GM12878 (cell line): ENCODE measurements at regions not wholly inside any gene's neighbourhood (a gene's known extent, or its start where the extent isn't known, plus 50 kb on each side); places are given as distances from the start of the nearest gene placed in this dataset.

Experiments
- ATAC-seq: fragments of 200-7000 bp; cut with Tn5 transposase; 3 replicates; pipeline ENCODE4 v1.9.1; 2020; ENCODE audit warnings: mild to moderate bottlenecking, moderate library complexity
- BruUV-seq: library from RNA; stranded (reverse); fragments of 400-500 nt; replicated peaks from 2 replicates; lab custom pipeline; 2021; lab: Mats Ljungman, UMichigan
- CTCF ChIA-PET: fragments of 300-600 bp; sonication (Branson Sonifier 250); formaldehyde crosslinking; extraction: SDS; loops from one replicate; lab custom pipeline; 2021; ENCODE audit warnings: inconsistent platforms; lab: Yijun Ruan, JAX
- POLR2A ChIA-PET: fragments of 350-600 bp; formaldehyde crosslinking; extraction: SDS; loops from one replicate; lab custom pipeline; 2021; ENCODE audit warnings: inconsistent platforms; lab: Charles Lee
- RAD21 ChIA-PET: fragments of 300-600 bp; sonication (Branson Sonifier 250); formaldehyde crosslinking; loops from one replicate; lab custom pipeline; 2023; ENCODE audit warnings: antibody characterized with exemption; ENCODE audit not compliant: unreplicated experiment; lab: Charles Lee
- SMC1A ChIA-PET: fragments of 300-600 bp; sonication (Branson Sonifier 250); formaldehyde crosslinking; loops from one replicate; lab custom pipeline; 2023; ENCODE audit not compliant: unreplicated experiment, uncharacterized antibody; lab: Charles Lee
- DNase-seq: peaks from one replicate; pipeline ENCODE4 v3.0.0-alpha.2; 2011; ENCODE audit warnings: low read depth, low spot score
- FAIRE-seq: peaks from 3 replicates; lab custom pipeline; 2011; peaks lifted over from hg19 to GRCh38; lab: Jason Lieb, UNC
- H2AFZ ChIP-seq: 2 replicates; pipeline ENCODE4 v1.6.0; 2011; ENCODE audit warnings: low read depth, low read length, control low read depth; ENCODE audit not compliant: control insufficient read depth
- H3K27ac ChIP-seq: 2 replicates; pipeline ENCODE4 v1.5.1; 2011; ENCODE audit warnings: control low read depth; ENCODE audit not compliant: control insufficient read depth, insufficient read depth
- H3K27me3 ChIP-seq, 2 experiments: replicated peaks in 1 of 2; 2 replicates each; pipeline versions ENCODE4 v1.6.0 to v1.6.1; 2011; ENCODE audit warnings: low read length in 1 of 2; ENCODE audit not compliant: control insufficient read depth in 2 of 2, insufficient read depth in 2 of 2
- H3K36me3 ChIP-seq, 2 experiments: 2 replicates each; pipeline ENCODE4 v1.5.1; 2011; ENCODE audit warnings: low read length in 1 of 2; ENCODE audit not compliant: control insufficient read depth in 2 of 2, insufficient read depth in 2 of 2
- H3K4me1 ChIP-seq: 2 replicates; pipeline ENCODE4 v1.6.1; 2011; ENCODE audit warnings: mild to moderate bottlenecking, low read length, moderate library complexity, mixed read lengths; ENCODE audit not compliant: control insufficient read depth, insufficient read depth
- H3K4me2 ChIP-seq: 2 replicates; pipeline ENCODE4 v1.6.0; 2011; ENCODE audit warnings: control low read depth; ENCODE audit not compliant: control insufficient read depth, insufficient read depth
- H3K4me3 ChIP-seq: fragments of 200-600 bp; sonication (generic); 2 replicates; pipeline ENCODE4 v1.5.1; 2016
- H3K79me2 ChIP-seq: 2 replicates; pipeline ENCODE4 v1.6.0; 2011; ENCODE audit warnings: low read length; ENCODE audit not compliant: control insufficient read depth, insufficient read depth
- H3K9ac ChIP-seq: 2 replicates; pipeline ENCODE4 v1.8.0; 2011; ENCODE audit warnings: low read length, control low read depth, mixed read lengths; ENCODE audit not compliant: control insufficient read depth, insufficient read depth
- H3K9me3 ChIP-seq: replicated peaks from 3 replicates; pipeline ENCODE4 v1.5.1; 2011; ENCODE audit warnings: mild to moderate bottlenecking, low read length; ENCODE audit not compliant: control insufficient read depth, insufficient read depth
- H4K20me1 ChIP-seq: 2 replicates; pipeline ENCODE4 v1.6.0; 2011; ENCODE audit not compliant: control insufficient read depth, insufficient read depth
- NRF1 ChIP-seq: conservative IDR thresholded peaks from 2 replicates; pipeline ENCODE4 v1.6.1; 2011; ENCODE audit warnings: mild to moderate bottlenecking, low read depth, low read length, improper control_type of control experiment
- WRNIP1 ChIP-seq: IDR thresholded peaks from 2 replicates; pipeline ENCODE4 v1.6.1; 2011; ENCODE audit warnings: low read depth, low read length, improper control_type of control experiment, borderline replicate concordance
- in situ Hi-C: fragments of 300-500 bp; cut with MboI; formaldehyde crosslinking; loops from 9 replicates; pipeline ENCODE4 v1.14.3; 2018; ENCODE audit warnings: mixed read lengths
- intact Hi-C: fragments of 100-400 bp; cut with micrococcal nuclease; formaldehyde crosslinking; loops from one replicate; pipeline ENCODE4 v1.14.2; 2022; ENCODE audit not compliant: unreplicated experiment
- TF ChIP-seq, protein P1 (sequence below): IDR thresholded peaks from 2 replicates; pipeline ENCODE4 v1.6.1; 2011; ENCODE audit warnings: borderline replicate concordance, low read depth, mild to moderate bottlenecking, moderate library complexity, mixed read lengths, low read length; ENCODE audit not compliant: insufficient read depth; ENCODE audit errors: extremely low read length
- TF ChIP-seq, protein P2 (sequence below): fragments of 450-650 bp; formaldehyde crosslinking; IDR thresholded peaks from 2 replicates; pipeline ENCODE4 v1.4.0; 2022; ENCODE audit warnings: mild to moderate bottlenecking, moderate library complexity

DNA sequence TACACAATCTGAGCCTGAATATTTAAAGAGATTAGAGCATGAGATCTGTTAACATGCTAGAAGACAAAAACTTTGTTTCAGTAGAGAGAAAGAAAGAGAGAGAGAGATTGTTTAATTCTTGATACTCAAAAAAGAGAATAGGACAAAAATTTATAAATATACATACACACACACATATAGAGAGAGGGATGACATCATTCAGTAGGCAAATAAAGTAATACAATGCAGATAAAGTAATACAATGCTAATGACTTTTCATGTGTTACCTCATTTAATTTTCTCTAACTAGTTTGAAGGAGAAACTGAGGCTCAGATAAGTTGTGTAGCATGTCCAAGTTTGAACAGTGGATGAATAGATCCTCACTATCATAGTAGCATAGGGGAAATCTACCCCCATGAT, 286.4 kb downstream of the CMPK2 start:
- no peak for DNase-seq
- no peak overlapping the region for H3K27ac ChIP-seq
- no peaks in the 10 kb centered on the region for H4K20me1 ChIP-seq
- H3K9me3 ChIP-seq: no peaks in the 10 kb centered on the region
- CTCF ChIA-PET: no interaction called here
- POLR2A ChIA-PET: no interaction called here
- intact Hi-C loops (no loop called here), in situ Hi-C loops (no loop called here)
- RAD21 ChIA-PET: no interaction called here
- H3K79me2 ChIP-seq: no peaks in the 10 kb centered on the region
- no peak overlapping the region for H3K9ac ChIP-seq
- SMC1A ChIA-PET: no interaction called here
- no peaks in the 10 kb centered on the region for H3K4me1 ChIP-seq
- no peak overlapping the region for H3K4me2 ChIP-seq
- no peak overlapping the region for H2AFZ ChIP-seq
- TF ChIP-seq, protein P1, sequence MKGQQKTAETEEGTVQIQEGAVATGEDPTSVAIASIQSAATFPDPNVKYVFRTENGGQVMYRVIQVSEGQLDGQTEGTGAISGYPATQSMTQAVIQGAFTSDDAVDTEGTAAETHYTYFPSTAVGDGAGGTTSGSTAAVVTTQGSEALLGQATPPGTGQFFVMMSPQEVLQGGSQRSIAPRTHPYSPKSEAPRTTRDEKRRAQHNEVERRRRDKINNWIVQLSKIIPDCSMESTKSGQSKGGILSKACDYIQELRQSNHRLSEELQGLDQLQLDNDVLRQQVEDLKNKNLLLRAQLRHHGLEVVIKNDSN: no peak
- no peak for TF ChIP-seq NRF1
- TF ChIP-seq WRNIP1: no peak
- TF ChIP-seq, protein P2, sequence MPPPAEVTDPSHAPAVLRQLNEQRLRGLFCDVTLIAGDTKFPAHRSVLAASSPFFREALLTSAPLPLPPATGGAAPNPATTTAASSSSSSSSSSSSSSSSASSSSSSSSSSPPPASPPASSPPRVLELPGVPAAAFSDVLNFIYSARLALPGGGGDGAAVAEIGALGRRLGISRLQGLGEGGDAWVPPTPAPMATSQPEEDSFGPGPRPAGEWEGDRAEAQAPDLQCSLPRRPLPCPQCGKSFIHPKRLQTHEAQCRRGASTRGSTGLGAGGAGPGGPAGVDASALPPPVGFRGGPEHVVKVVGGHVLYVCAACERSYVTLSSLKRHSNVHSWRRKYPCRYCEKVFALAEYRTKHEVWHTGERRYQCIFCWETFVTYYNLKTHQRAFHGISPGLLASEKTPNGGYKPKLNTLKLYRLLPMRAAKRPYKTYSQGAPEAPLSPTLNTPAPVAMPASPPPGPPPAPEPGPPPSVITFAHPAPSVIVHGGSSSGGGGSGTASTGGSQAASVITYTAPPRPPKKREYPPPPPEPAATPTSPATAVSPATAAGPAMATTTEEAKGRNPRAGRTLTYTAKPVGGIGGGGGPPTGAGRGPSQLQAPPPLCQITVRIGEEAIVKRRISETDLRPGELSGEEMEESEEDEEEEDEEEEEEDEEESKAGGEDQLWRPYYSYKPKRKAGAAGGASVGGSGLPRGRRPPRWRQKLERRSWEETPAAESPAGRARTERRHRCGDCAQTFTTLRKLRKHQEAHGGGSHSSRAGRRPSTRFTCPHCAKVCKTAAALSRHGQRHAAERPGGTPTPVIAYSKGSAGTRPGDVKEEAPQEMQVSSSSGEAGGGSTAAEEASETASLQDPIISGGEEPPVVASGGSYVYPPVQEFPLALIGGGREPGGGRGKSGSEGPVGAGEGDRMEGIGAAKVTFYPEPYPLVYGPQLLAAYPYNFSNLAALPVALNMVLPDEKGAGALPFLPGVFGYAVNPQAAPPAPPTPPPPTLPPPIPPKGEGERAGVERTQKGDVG: no peak
- FAIRE-seq: no peak
- no TSS peak for BruUV-seq
- no peak for ATAC-seq
- H3K36me3 ChIP-seq: no peaks in the 10 kb centered on the region
- H3K27me3 ChIP-seq: no peaks in the 10 kb centered on the region
- H3K4me3 ChIP-seq: no peak overlapping the region
